GM12878 (cell line): ENCODE measurements at regions not wholly inside any gene's neighbourhood (a gene's known extent, or its start where the extent isn't known, plus 50 kb on each side); places are given as distances from the start of the nearest gene placed in this dataset.

Source experiments
- ATAC-seq: fragments of 200-7000 bp; cut with Tn5 transposase; 3 replicates; pipeline ENCODE4 v1.9.1; 2020; ENCODE audit warnings: mild to moderate bottlenecking, moderate library complexity
- BruUV-seq: library from RNA; stranded (reverse); fragments of 400-500 nt; replicated peaks from 2 replicates; lab custom pipeline; 2021; lab: Mats Ljungman, UMichigan
- CTCF ChIA-PET: fragments of 300-600 bp; sonication (Branson Sonifier 250); formaldehyde crosslinking; extraction: SDS; loops from one replicate; lab custom pipeline; 2021; ENCODE audit warnings: inconsistent platforms; lab: Yijun Ruan, JAX
- POLR2A ChIA-PET: fragments of 350-600 bp; formaldehyde crosslinking; extraction: SDS; loops from one replicate; lab custom pipeline; 2021; ENCODE audit warnings: inconsistent platforms; lab: Charles Lee
- RAD21 ChIA-PET: fragments of 300-600 bp; sonication (Branson Sonifier 250); formaldehyde crosslinking; loops from one replicate; lab custom pipeline; 2023; ENCODE audit warnings: antibody characterized with exemption; ENCODE audit not compliant: unreplicated experiment; lab: Charles Lee
- SMC1A ChIA-PET: fragments of 300-600 bp; sonication (Branson Sonifier 250); formaldehyde crosslinking; loops from one replicate; lab custom pipeline; 2023; ENCODE audit not compliant: unreplicated experiment, uncharacterized antibody; lab: Charles Lee
- DNase-seq: peaks from one replicate; pipeline ENCODE4 v3.0.0-alpha.2; 2011; ENCODE audit warnings: low read depth, low spot score
- FAIRE-seq: peaks from 3 replicates; lab custom pipeline; 2011; peaks lifted over from hg19 to GRCh38; lab: Jason Lieb, UNC
- H2AFZ ChIP-seq: 2 replicates; pipeline ENCODE4 v1.6.0; 2011; ENCODE audit warnings: low read depth, low read length, control low read depth; ENCODE audit not compliant: control insufficient read depth
- H3K27ac ChIP-seq: 2 replicates; pipeline ENCODE4 v1.5.1; 2011; ENCODE audit warnings: control low read depth; ENCODE audit not compliant: control insufficient read depth, insufficient read depth
- H3K27me3 ChIP-seq, 2 experiments: replicated peaks in 1 of 2; 2 replicates each; pipeline versions ENCODE4 v1.6.0 to v1.6.1; 2011; ENCODE audit warnings: low read length in 1 of 2; ENCODE audit not compliant: control insufficient read depth in 2 of 2, insufficient read depth in 2 of 2
- H3K36me3 ChIP-seq, 2 experiments: 2 replicates each; pipeline ENCODE4 v1.5.1; 2011; ENCODE audit warnings: low read length in 1 of 2; ENCODE audit not compliant: control insufficient read depth in 2 of 2, insufficient read depth in 2 of 2
- H3K4me1 ChIP-seq: 2 replicates; pipeline ENCODE4 v1.6.1; 2011; ENCODE audit warnings: mild to moderate bottlenecking, low read length, moderate library complexity, mixed read lengths; ENCODE audit not compliant: control insufficient read depth, insufficient read depth
- H3K4me2 ChIP-seq: 2 replicates; pipeline ENCODE4 v1.6.0; 2011; ENCODE audit warnings: control low read depth; ENCODE audit not compliant: control insufficient read depth, insufficient read depth
- H3K4me3 ChIP-seq: fragments of 200-600 bp; sonication (generic); 2 replicates; pipeline ENCODE4 v1.5.1; 2016
- H3K79me2 ChIP-seq: 2 replicates; pipeline ENCODE4 v1.6.0; 2011; ENCODE audit warnings: low read length; ENCODE audit not compliant: control insufficient read depth, insufficient read depth
- H3K9ac ChIP-seq: 2 replicates; pipeline ENCODE4 v1.8.0; 2011; ENCODE audit warnings: low read length, control low read depth, mixed read lengths; ENCODE audit not compliant: control insufficient read depth, insufficient read depth
- H3K9me3 ChIP-seq: replicated peaks from 3 replicates; pipeline ENCODE4 v1.5.1; 2011; ENCODE audit warnings: mild to moderate bottlenecking, low read length; ENCODE audit not compliant: control insufficient read depth, insufficient read depth
- H4K20me1 ChIP-seq: 2 replicates; pipeline ENCODE4 v1.6.0; 2011; ENCODE audit not compliant: control insufficient read depth, insufficient read depth
- CBFB ChIP-seq: IDR thresholded peaks from 2 replicates; pipeline ENCODE4 v1.6.1; 2016; ENCODE audit warnings: antibody characterized with exemption, low read depth
- CHD4 ChIP-seq: fragments of 200-600 bp; sonication (generic); IDR thresholded peaks from 2 replicates; pipeline ENCODE4 v1.6.1; 2016; ENCODE audit warnings: mild to moderate bottlenecking
- HDAC6 ChIP-seq: fragments of 200-600 bp; sonication (generic); IDR thresholded peaks from one replicate; pipeline ENCODE4 v1.8.0; 2017; ENCODE audit warnings: antibody characterized with exemption; ENCODE audit not compliant: unreplicated experiment
- RELA ChIP-seq: fragments of 450-650 bp; IDR thresholded peaks from 2 replicates; pipeline ENCODE4 v1.8.0; 2014; ENCODE audit warnings: borderline replicate concordance; ENCODE audit not compliant: partially characterized antibody
- RUNX3 ChIP-seq: IDR thresholded peaks from 2 replicates; pipeline ENCODE4 v1.6.1; 2012; ENCODE audit warnings: low read length, inconsistent platforms
- SIN3A ChIP-seq: IDR thresholded peaks from 2 replicates; pipeline ENCODE4 v1.6.1; 2012; ENCODE audit warnings: low read depth, low read length, improper control_type of control experiment
- SUPT20H ChIP-seq: IDR thresholded peaks from 2 replicates; pipeline ENCODE4 v1.6.1; 2011; ENCODE audit warnings: low read depth, mild to moderate bottlenecking, low read length, moderate library complexity, borderline replicate concordance; ENCODE audit not compliant: control insufficient read depth
- TCF7 ChIP-seq: IDR thresholded peaks from 2 replicates; pipeline ENCODE4 v1.6.1; 2014; ENCODE audit warnings: antibody characterized with exemption, borderline replicate concordance
- ZNF24 ChIP-seq: fragments of 450-650 bp; IDR thresholded peaks from 2 replicates; pipeline ENCODE4 v1.6.1; 2017; ENCODE audit warnings: antibody characterized with exemption, mild to moderate bottlenecking
- WGBS: methylation state at CpG from one replicate; pipeline ENCODE4 v1.1.6; 2016; ENCODE audit warnings: low lambda C conversion rate; ENCODE audit not compliant: insufficient replicate concordance, insufficient coverage; ENCODE audit errors: missing lambda C conversion rate; 5-methylcytosine and 5-hydroxymethylcytosine counted together
- in situ Hi-C: fragments of 300-500 bp; cut with MboI; formaldehyde crosslinking; loops from 9 replicates; pipeline ENCODE4 v1.14.3; 2018; ENCODE audit warnings: mixed read lengths
- intact Hi-C: fragments of 100-400 bp; cut with micrococcal nuclease; formaldehyde crosslinking; loops from one replicate; pipeline ENCODE4 v1.14.2; 2022; ENCODE audit not compliant: unreplicated experiment
- TF ChIP-seq, protein P1 (sequence below): fragments of 450-650 bp; formaldehyde crosslinking; IDR thresholded peaks from 2 replicates; pipeline ENCODE4 v1.4.0; 2022; ENCODE audit warnings: mild to moderate bottlenecking, moderate library complexity
- TF ChIP-seq, protein P2 (sequence below): fragments of 450-650 bp; IDR thresholded peaks from 2 replicates; pipeline ENCODE4 v1.6.1; 2016; ENCODE audit warnings: mild to moderate bottlenecking, moderate library complexity, borderline replicate concordance
- TF ChIP-seq, protein P3 (sequence below): fragments of 150-350 bp; IDR thresholded peaks from 2 replicates; pipeline ENCODE4 v1.6.1; 2016; ENCODE audit warnings: low read depth, low read length

DNA sequence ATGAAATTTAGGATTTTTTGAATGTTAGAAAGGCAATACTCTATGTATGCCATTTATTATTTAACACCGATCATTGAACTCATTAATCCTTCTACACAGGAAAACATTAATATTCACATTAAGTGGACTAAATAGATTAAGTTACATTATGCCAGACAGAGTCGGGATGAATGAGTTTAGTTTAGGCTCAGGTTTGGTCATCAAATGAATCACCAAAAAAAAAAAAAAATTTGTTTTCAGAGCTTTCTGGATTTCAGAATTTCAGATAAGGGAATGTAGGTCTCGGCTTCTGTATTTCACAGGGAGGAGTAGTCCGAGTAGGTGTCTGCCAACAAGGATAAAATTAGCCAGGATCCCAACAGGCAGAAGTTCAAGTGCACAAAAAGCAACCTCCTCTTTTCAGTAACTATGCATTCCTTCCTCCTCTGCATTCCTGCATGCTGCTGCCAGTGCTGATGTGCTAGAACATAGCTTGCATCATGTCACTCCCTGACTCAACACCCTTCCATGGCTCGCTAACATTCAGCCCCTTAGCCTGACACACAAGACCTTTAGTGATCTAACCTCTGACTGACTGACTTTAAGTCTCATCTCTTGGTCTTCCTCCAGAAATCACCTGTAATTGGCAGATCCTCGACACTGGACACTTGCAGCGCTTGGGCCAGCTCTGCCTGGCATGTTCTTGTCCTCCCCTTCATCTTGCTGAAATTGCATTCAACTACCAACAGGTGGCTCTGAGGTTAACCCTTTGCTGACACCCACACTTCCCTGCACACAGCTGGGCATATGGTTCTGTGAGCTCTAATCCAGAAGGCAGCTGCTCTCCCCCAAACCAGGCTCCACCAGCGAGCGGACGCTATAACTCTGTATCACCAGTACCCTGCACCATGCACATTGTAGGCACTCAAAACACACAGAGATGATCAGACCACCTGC is 145.4 kb upstream of the PROK2 start:
- Histone ChIP-seq H3K27ac (no peak overlapping the region), H3K9ac (no peak overlapping the region), H3K4me3 (no peak overlapping the region), H3K36me3 (no peaks in the 10 kb centered on the region), H3K27me3 (no peaks in the 10 kb centered on the region), H3K4me2 (no peak overlapping the region), H4K20me1 (no peaks in the 10 kb centered on the region), H3K79me2 (no peaks in the 10 kb centered on the region), H3K9me3 (no peaks in the 10 kb centered on the region; the same call in 2 of the 3 replicates), H2AFZ (no peak overlapping the region), H3K4me1 (peaks cover 8% of the 10 kb centered on the region)
- intact Hi-C loops: loop anchor here (2.0 kb wide), 1 partner anchor 148 kb away; no protein-coding TSS in a partner anchor
- ChIA-PET POLR2A (no interaction called here), CTCF (interaction anchor here (0.6 to 2.2 kb wide), 24 partner anchors 10 to 893 kb away, joined by 3 to 11 read pairs (median 3); no protein-coding TSS in a partner anchor), RAD21 (interaction anchor here (0.8 to 2.0 kb wide), 19 partner anchors 18 to 1087 kb away, joined by 3 to 10 read pairs (median 4); no protein-coding TSS in a partner anchor), SMC1A (interaction anchor here (0.7 to 2.3 kb wide), 19 partner anchors 12 to 891 kb away, joined by 3 to 11 read pairs (median 4); no protein-coding TSS in a partner anchor)
- peak; percentile 38 for FAIRE-seq
- WGBS: 67% methylated on average over 10 of the region's 10 CpGs
- no TSS peak for BruUV-seq
- no peak for DNase-seq
- ATAC-seq: peak; percentile 82
- in situ Hi-C loops: no loop called here
- TF ChIP-seq TCF7: no peak
- TF ChIP-seq RUNX3: peak; percentile 32; the same call in 1 of the 2 replicates
- no peak for TF ChIP-seq RELA
- TF ChIP-seq CHD4: no peak
- TF ChIP-seq, protein P1, sequence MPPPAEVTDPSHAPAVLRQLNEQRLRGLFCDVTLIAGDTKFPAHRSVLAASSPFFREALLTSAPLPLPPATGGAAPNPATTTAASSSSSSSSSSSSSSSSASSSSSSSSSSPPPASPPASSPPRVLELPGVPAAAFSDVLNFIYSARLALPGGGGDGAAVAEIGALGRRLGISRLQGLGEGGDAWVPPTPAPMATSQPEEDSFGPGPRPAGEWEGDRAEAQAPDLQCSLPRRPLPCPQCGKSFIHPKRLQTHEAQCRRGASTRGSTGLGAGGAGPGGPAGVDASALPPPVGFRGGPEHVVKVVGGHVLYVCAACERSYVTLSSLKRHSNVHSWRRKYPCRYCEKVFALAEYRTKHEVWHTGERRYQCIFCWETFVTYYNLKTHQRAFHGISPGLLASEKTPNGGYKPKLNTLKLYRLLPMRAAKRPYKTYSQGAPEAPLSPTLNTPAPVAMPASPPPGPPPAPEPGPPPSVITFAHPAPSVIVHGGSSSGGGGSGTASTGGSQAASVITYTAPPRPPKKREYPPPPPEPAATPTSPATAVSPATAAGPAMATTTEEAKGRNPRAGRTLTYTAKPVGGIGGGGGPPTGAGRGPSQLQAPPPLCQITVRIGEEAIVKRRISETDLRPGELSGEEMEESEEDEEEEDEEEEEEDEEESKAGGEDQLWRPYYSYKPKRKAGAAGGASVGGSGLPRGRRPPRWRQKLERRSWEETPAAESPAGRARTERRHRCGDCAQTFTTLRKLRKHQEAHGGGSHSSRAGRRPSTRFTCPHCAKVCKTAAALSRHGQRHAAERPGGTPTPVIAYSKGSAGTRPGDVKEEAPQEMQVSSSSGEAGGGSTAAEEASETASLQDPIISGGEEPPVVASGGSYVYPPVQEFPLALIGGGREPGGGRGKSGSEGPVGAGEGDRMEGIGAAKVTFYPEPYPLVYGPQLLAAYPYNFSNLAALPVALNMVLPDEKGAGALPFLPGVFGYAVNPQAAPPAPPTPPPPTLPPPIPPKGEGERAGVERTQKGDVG (CRISPR knock-in tag): no peak
- TF ChIP-seq SIN3A: no peak
- TF ChIP-seq SUPT20H: no peak
- TF ChIP-seq ZNF24: no peak
- TF ChIP-seq, protein P2, sequence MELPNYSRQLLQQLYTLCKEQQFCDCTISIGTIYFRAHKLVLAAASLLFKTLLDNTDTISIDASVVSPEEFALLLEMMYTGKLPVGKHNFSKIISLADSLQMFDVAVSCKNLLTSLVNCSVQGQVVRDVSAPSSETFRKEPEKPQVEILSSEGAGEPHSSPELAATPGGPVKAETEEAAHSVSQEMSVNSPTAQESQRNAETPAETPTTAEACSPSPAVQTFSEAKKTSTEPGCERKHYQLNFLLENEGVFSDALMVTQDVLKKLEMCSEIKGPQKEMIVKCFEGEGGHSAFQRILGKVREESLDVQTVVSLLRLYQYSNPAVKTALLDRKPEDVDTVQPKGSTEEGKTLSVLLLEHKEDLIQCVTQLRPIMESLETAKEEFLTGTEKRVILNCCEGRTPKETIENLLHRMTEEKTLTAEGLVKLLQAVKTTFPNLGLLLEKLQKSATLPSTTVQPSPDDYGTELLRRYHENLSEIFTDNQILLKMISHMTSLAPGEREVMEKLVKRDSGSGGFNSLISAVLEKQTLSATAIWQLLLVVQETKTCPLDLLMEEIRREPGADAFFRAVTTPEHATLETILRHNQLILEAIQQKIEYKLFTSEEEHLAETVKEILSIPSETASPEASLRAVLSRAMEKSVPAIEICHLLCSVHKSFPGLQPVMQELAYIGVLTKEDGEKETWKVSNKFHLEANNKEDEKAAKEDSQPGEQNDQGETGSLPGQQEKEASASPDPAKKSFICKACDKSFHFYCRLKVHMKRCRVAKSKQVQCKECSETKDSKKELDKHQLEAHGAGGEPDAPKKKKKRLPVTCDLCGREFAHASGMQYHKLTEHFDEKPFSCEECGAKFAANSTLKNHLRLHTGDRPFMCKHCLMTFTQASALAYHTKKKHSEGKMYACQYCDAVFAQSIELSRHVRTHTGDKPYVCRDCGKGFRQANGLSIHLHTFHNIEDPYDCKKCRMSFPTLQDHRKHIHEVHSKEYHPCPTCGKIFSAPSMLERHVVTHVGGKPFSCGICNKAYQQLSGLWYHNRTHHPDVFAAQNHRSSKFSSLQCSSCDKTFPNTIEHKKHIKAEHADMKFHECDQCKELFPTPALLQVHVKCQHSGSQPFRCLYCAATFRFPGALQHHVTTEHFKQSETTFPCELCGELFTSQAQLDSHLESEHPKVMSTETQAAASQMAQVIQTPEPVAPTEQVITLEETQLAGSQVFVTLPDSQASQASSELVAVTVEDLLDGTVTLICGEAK: no peak
- TF ChIP-seq, protein P3, sequence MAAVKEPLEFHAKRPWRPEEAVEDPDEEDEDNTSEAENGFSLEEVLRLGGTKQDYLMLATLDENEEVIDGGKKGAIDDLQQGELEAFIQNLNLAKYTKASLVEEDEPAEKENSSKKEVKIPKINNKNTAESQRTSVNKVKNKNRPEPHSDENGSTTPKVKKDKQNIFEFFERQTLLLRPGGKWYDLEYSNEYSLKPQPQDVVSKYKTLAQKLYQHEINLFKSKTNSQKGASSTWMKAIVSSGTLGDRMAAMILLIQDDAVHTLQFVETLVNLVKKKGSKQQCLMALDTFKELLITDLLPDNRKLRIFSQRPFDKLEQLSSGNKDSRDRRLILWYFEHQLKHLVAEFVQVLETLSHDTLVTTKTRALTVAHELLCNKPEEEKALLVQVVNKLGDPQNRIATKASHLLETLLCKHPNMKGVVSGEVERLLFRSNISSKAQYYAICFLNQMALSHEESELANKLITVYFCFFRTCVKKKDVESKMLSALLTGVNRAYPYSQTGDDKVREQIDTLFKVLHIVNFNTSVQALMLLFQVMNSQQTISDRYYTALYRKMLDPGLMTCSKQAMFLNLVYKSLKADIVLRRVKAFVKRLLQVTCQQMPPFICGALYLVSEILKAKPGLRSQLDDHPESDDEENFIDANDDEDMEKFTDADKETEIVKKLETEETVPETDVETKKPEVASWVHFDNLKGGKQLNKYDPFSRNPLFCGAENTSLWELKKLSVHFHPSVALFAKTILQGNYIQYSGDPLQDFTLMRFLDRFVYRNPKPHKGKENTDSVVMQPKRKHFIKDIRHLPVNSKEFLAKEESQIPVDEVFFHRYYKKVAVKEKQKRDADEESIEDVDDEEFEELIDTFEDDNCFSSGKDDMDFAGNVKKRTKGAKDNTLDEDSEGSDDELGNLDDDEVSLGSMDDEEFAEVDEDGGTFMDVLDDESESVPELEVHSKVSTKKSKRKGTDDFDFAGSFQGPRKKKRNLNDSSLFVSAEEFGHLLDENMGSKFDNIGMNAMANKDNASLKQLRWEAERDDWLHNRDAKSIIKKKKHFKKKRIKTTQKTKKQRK: no peak
- TF ChIP-seq CBFB: no peak
- no peak for TF ChIP-seq HDAC6
